ENCODE measurements at regions not wholly inside any gene's neighbourhood (a gene's known extent, or its start where the extent isn't known, plus 50 kb on each side); places are given as distances from the start of the nearest gene placed in this dataset.

DNA sequence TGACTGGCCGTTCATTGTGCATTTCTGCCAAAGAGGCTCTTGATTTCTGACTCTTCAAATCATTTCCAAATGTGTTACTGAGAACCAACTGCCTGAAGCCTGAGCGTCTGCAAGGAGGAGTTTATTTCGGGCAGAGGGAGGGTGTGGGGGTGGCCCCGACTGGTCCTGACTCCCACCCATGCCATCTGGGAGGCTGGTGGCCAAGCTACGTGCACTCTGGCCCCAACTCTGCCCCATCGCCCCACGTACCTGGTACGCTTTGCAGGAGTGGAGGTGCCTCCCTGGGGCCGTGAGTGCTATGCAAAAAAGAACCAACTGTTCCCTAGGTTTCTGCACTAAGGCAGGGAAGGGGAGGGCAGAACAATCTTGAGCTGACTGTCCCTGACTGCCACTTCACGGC, 846.8 kb downstream of the BRD1 start:
- DNase-seq: no peak

- DNase-seq: no peak
Observed at GRCh38 chr22:48980409-48980808, 847.3 kb downstream of the BRD1 start.

DNA sequence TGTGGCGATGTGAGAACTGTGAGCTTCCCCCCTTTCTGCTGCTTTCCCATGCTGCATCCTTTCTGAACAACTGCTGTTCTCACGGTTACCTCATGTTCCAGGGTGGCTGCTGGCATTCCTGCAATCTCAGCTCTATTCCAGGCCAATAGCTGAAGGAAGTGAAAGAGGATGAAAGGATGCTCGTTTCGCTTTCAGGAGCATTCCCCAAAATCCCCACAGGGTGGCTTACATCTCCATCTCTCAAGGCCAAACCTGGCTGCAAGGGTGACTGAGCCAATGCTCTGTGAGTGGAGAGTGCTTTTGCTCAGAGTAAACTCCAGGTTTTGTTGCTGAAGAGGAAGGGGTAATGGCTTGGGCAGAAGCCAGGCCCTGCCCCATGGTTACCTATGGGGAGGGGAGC, 848.2 kb downstream of the BRD1 start:
- DNase-seq: no peak

DNA sequence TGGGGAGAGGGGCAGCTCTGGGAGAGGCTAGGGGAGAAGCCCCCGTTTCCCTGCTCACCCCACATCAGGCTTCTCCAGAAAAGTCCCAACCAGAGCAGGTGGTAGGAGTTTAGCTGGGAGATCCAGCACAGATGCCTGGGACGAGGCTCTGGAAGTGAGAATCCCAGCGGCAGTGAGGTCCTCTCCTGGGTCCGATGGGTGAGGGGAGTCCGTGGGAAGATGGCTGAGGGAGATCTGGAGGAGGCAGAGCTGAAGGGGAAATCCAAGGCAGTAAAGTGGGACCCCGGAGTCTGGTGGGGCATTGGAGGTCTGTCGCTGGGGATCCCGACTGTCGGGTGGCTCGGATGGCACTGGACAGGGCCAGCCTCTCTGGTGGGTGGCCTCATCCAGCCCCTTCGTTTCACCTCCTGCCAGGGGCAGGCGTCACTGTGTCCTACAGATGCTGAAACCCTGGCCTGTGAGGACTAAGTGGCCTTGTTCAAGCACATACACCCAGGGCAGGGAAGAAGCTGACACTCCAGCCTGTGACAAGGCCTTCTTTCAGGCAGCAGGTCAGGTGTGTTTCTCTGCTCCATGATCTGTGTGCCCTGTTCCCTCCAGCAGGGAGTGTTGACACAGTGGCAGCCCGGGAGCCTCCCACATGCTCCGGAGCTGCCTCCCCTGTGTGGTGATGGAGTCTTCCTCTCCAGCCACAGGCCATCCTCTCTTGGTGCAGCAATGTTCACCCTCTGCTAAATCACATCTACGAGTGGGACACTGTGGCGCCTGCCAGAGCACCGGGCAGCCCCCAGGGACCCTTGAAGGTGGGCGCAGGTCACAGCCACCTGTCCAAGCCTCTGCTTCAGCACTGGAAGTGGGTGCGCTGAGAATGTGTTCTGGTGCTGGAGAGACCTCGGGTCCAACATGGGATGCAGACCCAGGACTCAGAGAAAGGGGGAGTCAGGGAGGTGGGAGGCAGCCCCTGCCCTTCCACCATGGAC, 850.8 kb downstream of the BRD1 start:
- no peak for DNase-seq

DNA sequence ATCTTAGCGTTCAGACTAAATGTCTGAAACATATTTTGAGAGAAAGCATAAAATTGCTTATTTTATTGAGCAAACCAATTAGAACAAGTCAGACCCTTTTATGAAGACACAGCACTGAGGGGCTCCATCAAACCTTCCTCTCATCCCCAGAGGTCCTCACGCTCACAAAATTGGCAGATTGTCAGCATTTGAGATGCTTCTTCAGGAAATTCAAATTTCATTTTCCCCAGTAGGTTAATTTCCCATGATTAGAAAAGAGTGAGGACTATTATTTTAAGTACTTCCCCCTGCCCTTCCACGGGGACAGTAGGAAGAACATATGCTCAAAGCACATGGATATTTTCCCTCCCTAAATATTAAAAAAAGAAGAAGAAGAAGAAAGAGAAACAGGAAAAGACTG, 851.8 kb downstream of the BRD1 start:
- no peak for DNase-seq

DNA sequence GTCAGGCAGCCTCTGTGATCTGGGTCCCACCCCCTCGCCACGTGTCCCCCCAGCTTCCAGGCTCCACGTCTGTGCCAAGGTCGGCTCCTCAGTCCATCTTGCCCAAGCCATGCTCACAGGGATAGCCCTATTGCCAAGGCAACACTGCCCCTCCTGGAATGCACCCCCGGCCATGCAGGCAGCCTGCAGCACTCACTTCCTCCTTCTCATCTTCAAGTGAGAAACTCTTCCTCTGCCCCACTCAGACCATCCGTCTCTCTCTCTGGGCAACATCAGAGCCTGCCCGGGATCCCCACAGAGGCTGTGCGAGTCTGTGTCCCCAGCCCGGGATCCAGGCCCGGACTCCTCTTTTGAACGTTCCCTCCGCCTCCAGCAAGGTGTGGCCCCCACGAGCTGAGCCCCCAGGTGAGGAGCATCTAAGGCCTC, 852.3 kb downstream of the BRD1 start:
- no peak for DNase-seq

DNA sequence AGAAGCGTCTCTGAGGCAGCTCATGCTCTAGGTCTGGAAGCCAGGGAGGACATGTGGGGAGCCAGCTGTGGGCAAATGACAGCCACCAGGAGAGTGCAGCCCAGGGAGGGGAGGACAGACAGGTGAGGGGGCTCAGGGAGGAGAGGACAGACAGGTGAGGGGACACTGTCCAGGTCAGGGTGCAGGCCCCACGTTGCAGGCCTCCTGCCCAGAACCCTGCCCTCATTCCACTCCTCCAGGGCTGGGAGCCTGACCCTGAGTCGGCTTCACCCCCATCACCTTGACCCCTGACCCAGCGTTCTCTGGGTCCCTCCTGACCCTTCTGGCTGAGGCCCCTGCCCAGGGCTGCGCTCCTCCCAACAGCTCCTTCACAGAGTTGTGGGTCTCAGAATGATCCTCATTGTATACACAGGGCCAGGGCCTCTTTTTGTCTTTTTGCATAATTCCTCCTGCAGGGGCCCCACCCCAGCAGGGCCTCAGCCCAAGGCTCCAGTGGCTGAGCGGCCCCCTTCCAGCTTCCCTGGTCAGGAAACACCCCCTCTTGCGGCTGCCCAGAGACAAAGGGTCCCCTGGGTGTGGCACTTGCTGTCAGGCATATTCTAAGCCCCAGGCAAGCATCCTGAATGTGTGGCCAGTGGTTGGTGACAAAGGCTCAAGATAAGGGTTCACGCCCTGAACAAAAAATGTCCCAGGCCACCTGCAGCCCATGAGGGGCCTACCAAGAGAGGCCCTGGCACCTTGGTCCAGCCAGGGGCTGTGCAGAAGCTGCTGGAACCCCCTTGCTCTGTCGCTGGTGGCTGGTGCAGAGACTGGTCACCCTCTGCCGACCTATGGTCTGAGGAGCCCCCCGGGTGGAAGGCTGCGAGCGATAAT, 853.0 kb downstream of the BRD1 start:
- no peak for DNase-seq

DNA sequence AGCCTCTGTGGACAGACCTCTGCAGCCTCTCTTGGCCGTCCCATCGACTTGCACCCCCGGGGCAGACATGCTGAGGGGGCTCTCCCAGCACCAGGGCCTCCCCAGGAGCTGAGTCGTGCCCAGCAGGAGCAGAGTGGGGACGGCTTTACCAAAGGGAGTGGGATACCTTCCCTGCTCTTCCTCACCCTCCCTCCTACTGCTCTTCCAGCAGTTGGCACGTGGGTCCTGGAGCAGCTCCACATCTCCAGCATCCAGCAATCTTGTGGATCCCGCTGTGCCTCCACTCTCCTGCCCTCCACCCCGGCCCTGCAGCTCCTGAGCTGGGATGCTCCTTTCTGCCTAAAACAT, 854.0 kb downstream of the BRD1 start:
- DNase-seq: no peak

DNA sequence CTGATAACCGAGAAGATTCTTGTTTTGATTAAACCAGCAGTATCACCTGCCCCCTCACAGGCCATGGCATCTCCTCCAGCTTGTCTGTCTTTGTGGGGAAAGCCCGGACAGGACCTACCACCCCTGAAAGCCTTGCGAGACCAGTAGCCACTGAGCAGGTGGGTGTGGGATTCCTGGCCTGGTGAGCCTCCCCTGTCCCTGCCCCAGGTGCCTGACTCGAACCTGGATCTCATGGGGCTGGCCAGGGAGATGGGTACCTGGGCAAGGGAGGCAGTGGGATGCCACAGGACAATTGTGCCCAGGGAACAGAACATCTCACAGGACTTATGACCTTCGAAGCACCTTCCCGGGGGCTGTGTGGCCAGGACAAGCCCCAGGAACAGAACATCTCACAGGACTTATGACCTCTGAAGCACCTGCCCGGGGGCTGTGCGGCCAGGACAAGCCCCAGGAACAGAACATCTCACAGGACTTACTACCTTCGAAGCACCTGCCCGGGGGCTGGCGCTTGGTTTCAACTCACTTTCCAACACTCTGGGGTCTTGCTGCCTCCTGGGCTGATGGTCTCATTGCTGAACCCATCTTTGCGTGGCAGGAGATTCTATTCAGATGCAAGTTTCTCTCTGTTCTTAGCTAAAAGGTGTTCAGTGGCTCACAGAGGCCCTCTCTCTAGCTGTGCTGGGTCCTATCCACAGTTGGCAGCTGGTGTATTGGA, 854.5 kb downstream of the BRD1 start:
- DNase-seq: no peak

- peak; percentile 5 for DNase-seq
Observed at GRCh38 chr22:48968201-48968959, 859.3 kb downstream of the BRD1 start.

DNA sequence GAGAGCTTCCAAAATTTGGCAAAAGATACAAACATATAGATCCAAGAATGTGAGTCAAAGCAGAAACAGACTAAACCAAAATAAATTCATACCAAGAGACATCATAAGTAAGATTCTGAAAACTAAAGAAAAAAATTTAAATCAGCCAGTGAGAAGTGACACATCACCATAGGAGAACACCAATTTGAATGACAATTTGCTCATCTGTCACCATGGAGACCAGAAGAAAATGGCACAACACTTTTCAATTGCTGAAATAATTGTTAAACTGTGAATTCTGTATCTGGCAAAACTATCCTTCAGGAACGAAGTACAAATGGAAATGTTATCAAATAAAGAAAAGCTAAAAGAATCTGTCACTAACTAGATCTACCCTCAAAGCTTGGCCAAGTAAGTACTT, 864.3 kb downstream of the BRD1 start:
- DNase-seq: no peak

DNA sequence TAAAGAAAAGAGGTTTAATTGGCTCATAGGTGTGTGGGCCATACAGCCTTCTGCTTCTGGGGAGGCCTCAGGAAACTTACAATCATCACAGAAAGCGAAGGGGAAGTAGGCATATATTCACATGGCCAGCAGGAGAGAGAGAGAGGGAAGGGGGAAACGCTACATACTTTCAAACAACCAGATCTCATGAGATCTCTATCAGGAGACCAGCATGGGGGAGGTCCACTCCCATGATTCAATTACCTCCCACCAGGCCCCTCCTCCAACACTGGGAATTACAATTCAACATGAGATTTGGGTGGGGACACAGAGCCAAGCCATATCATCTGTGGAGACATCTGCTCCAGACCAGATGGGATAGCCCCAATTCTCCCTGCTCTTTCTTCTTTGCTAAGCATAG, 866.0 kb downstream of the BRD1 start:
- no peak for DNase-seq

- no peak for DNase-seq
Observed at GRCh38 chr22:48960980-48961660, 866.6 kb downstream of the BRD1 start.

GRCh38 chr22:48960576-48960975, 867.1 kb downstream of the BRD1 start:
- DNase-seq: no peak

- no peak for DNase-seq
Observed at GRCh38 chr22:48959496-48959895, 868.2 kb downstream of the BRD1 start.

GRCh38 chr22:48957987-48958321, 869.7 kb downstream of the BRD1 start:
- no peak for DNase-seq

DNA sequence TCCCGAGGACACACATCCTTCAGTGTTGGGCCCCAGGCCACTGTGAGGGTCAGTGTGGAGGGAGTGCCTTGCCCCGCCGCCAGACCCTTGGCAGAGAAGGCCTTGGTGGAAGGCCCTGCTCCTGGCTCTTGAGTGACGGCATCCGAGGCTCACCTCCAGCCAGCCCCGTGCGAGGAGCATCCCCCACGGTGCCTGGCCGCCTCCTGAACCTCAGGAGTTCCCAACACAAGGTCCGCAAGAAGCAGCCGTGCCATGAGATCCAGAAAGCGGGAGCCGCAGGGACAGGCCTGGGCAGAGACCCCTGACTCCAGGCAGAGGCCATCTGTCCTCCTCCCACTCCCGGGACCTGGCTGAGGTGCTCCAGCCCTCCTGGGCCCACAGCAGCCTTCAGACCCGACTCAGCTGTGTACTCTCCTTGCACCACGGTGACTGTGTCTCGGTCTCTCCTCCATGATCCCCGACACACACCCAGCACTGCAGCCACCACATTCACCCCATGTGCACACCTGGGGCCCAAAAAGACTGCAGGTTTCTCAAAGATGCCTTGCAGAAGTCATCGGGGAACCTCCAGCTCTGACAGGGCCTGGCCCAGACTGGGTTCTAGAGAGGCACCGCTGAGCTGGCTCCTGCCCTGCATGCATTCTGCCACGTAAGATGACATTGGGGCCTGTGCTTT, 870.2 kb downstream of the BRD1 start:
- no peak for DNase-seq

- no peak for DNase-seq
Observed at GRCh38 chr22:48955351-48956311, 872.0 kb downstream of the BRD1 start.

DNA sequence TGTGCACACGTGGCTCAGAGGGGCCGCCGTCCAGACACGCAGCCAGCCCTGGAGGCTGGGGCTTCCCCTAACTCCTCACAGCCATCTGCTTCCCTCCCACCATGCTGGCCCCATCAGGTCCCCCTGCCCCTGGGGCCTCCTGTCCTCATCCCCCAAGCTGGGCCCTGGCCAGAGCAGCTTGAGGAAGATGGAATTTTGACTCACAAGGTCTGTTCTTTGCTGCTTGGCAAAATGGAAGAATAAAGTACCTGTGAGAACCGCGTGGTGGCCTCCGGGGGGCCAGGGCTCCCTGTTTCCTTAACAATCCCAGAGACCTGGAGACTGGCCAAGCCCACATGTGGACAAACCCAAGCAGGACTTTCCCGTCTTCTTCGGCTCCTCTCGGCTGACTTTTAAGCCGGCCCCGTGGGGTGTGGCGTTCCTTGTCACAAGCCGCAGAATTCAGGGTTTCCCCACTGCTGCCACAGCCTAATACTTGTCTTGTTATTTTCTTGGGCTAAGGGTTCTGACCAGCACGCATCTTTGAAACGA, 872.8 kb downstream of the BRD1 start:
- DNase-seq: no peak

DNA sequence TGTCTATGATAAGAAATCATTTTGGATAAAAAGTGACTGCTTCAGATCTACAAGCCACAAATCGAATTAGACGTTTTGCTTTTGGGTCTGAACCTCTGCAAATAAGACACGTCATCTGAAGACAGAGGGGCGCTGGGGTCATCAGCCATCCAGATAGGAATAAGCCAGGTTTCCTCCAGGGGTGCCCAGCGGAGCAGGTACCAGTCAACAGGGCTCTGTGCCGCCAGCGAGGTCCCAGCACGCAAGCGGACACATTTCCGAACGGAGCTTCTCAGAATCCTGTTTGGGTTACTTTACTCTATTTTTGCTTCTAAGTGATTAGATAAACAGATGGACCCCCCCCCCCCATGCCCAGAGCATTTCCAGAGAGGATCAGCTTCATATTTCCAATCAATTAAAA, 873.8 kb downstream of the BRD1 start:
- DNase-seq: no peak
